ENCODE measurements at regions not wholly inside any gene's neighbourhood (a gene's known extent, or its start where the extent isn't known, plus 50 kb on each side); places are given as distances from the start of the nearest gene placed in this dataset.

- TF ChIP-seq FOXP2 (optimal IDR thresholded peaks at IDR 0.05; ENCODE audit: borderline replicate concordance, extremely low read depth, extremely low read length, insufficient read depth) (no peak), POLR2AphosphoS5 (IDR thresholded peaks at IDR 0.05; ENCODE audit: low read depth, low read length) (no peak), TAF1 (IDR thresholded peaks at IDR 0.05; ENCODE audit: borderline replicate concordance, insufficient read depth, low read length) (no peak), SIN3A (IDR thresholded peaks at IDR 0.05; ENCODE audit: borderline replicate concordance, insufficient read depth, low read length) (no peak)
- TF ChIP-seq, protein P1, sequence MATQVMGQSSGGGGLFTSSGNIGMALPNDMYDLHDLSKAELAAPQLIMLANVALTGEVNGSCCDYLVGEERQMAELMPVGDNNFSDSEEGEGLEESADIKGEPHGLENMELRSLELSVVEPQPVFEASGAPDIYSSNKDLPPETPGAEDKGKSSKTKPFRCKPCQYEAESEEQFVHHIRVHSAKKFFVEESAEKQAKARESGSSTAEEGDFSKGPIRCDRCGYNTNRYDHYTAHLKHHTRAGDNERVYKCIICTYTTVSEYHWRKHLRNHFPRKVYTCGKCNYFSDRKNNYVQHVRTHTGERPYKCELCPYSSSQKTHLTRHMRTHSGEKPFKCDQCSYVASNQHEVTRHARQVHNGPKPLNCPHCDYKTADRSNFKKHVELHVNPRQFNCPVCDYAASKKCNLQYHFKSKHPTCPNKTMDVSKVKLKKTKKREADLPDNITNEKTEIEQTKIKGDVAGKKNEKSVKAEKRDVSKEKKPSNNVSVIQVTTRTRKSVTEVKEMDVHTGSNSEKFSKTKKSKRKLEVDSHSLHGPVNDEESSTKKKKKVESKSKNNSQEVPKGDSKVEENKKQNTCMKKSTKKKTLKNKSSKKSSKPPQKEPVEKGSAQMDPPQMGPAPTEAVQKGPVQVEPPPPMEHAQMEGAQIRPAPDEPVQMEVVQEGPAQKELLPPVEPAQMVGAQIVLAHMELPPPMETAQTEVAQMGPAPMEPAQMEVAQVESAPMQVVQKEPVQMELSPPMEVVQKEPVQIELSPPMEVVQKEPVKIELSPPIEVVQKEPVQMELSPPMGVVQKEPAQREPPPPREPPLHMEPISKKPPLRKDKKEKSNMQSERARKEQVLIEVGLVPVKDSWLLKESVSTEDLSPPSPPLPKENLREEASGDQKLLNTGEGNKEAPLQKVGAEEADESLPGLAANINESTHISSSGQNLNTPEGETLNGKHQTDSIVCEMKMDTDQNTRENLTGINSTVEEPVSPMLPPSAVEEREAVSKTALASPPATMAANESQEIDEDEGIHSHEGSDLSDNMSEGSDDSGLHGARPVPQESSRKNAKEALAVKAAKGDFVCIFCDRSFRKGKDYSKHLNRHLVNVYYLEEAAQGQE (IDR thresholded peaks at IDR 0.05; ENCODE audit: insufficient read depth in 1 of 2, low read depth in 2 of 2, low read length in 2 of 2) = no peak
Measured at GRCh38 chr6:164928057-164928727, 381.2 kb downstream of the C6orf118 start.

GRCh38 chr6:164927288-164928056, 381.9 kb downstream of the C6orf118 start:
- TF ChIP-seq FOXP2 (optimal IDR thresholded peaks at IDR 0.05; ENCODE audit: borderline replicate concordance, extremely low read depth, extremely low read length, insufficient read depth) = no peak
- no peak for TF ChIP-seq POLR2AphosphoS5 (IDR thresholded peaks at IDR 0.05; ENCODE audit: low read depth, low read length)
- no peak for TF ChIP-seq SIN3A (IDR thresholded peaks at IDR 0.05; ENCODE audit: borderline replicate concordance, insufficient read depth, low read length)
- TF ChIP-seq, protein P1 (IDR thresholded peaks at IDR 0.05; ENCODE audit: insufficient read depth in 1 of 2, low read depth in 2 of 2, low read length in 2 of 2) = no peak
- TF ChIP-seq TAF1 (IDR thresholded peaks at IDR 0.05; ENCODE audit: borderline replicate concordance, insufficient read depth, low read length) = no peak

DNA sequence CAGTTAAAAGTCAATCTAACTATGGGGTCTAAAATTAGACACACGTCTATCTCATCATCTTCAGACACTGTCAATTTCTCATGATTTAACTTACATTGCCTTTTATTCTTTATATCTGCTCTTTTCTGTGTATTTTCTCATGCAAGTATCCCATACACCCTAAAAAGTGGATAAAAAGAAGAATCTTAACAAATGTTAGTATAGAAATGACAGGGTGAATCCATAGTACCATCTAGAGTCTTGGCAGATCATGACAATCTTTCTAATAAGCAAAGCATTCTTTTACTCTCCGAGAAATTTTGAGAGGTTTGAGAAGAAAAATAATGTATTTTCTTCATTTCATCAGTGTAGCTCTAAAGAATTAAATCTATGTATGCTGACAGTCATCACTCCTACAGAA, 382.7 kb downstream of the C6orf118 start:
- no peak for TF ChIP-seq TAF1 (IDR thresholded peaks at IDR 0.05; ENCODE audit: borderline replicate concordance, insufficient read depth, low read length)

DNA sequence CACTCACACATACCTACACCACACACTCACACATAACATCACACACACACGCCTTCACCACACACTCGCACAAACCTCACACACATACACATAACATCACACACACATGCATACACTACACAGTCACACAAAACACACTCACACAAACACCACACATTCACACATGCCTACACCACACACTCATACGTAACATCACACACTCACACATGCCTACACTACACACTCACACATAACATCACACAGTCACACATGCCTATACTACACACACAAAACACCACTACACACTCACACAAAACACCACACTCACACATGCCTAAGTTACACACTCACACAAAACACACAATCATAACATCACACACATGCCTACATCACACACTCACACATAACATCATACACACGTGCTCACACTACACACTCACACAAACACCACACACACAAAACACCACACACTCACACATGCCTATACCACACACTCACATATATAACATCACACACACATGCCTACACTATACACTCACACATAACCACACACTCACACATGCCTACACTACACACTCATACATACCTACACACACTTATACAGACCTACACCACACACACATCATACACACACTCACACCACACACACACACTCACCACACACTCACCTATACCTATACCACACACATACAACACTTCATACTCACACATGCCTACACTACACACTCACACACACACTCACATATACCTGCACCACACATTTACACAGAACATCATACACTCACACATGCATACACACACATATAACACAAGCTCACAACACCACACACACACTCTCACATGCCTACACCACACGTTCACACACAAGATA, 383.5 kb downstream of the C6orf118 start:
- no peak for TF ChIP-seq POLR2AphosphoS5 (IDR thresholded peaks at IDR 0.05; ENCODE audit: low read depth, low read length)
- TF ChIP-seq, protein P1 (IDR thresholded peaks at IDR 0.05; ENCODE audit: insufficient read depth in 1 of 2, low read depth in 2 of 2, low read length in 2 of 2) = no peak
- no peak for TF ChIP-seq TAF1 (IDR thresholded peaks at IDR 0.05; ENCODE audit: borderline replicate concordance, insufficient read depth, low read length)
- TF ChIP-seq FOXP2 (optimal IDR thresholded peaks at IDR 0.05; ENCODE audit: borderline replicate concordance, extremely low read depth, extremely low read length, insufficient read depth) = no peak
- TF ChIP-seq SIN3A (IDR thresholded peaks at IDR 0.05; ENCODE audit: borderline replicate concordance, insufficient read depth, low read length) = no peak

- TF ChIP-seq, protein P1 (IDR thresholded peaks at IDR 0.05; ENCODE audit: insufficient read depth in 1 of 2, low read depth in 2 of 2, low read length in 2 of 2) = no peak
- TF ChIP-seq TAF1 (IDR thresholded peaks at IDR 0.05; ENCODE audit: borderline replicate concordance, insufficient read depth, low read length) (no peak), FOXP2 (optimal IDR thresholded peaks at IDR 0.05; ENCODE audit: borderline replicate concordance, extremely low read depth, extremely low read length, insufficient read depth) (no peak), SIN3A (IDR thresholded peaks at IDR 0.05; ENCODE audit: borderline replicate concordance, insufficient read depth, low read length) (no peak), POLR2AphosphoS5 (IDR thresholded peaks at IDR 0.05; ENCODE audit: low read depth, low read length) (no peak)
Measured at GRCh38 chr6:164924674-164925073, 384.7 kb downstream of the C6orf118 start.
